ENCODE measurements at regions not wholly inside any gene's neighbourhood (a gene's known extent, or its start where the extent isn't known, plus 50 kb on each side); places are given as distances from the start of the nearest gene placed in this dataset.

DNA sequence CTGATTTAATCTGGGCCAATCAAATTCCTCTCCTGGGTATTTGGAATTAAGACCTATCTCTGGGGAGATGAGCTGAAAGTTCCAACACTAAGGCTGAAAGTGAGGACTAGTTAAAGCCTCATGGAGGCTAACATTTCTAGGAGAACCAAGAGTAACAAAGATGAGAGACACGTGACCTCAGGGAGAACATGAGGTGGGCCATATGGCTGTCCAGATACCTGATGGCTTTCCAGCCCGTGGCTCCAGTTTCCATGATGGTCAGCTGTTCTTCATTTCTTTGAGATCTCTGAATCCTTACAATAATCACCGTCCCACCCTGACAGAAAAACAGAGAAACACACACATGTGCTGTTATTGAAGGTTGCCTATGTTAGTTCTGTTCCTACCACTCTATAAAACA lies 66.1 kb downstream of the LEPR start:
- TF ChIP-seq, protein P1, sequence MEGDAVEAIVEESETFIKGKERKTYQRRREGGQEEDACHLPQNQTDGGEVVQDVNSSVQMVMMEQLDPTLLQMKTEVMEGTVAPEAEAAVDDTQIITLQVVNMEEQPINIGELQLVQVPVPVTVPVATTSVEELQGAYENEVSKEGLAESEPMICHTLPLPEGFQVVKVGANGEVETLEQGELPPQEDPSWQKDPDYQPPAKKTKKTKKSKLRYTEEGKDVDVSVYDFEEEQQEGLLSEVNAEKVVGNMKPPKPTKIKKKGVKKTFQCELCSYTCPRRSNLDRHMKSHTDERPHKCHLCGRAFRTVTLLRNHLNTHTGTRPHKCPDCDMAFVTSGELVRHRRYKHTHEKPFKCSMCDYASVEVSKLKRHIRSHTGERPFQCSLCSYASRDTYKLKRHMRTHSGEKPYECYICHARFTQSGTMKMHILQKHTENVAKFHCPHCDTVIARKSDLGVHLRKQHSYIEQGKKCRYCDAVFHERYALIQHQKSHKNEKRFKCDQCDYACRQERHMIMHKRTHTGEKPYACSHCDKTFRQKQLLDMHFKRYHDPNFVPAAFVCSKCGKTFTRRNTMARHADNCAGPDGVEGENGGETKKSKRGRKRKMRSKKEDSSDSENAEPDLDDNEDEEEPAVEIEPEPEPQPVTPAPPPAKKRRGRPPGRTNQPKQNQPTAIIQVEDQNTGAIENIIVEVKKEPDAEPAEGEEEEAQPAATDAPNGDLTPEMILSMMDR (conservative IDR thresholded peaks at IDR 0.05; ENCODE audit: low read depth, low read length), result no peak
- no peak for TF ChIP-seq EZH2 (IDR thresholded peaks at IDR 0.05; ENCODE audit: borderline replicate concordance, low read depth, low read length, poor library complexity, severe bottlenecking)

Measured in A673 (cell line).